ENCODE measurements at regions not wholly inside any gene's neighbourhood (a gene's known extent, or its start where the extent isn't known, plus 50 kb on each side); places are given as distances from the start of the nearest gene placed in this dataset.

DNA sequence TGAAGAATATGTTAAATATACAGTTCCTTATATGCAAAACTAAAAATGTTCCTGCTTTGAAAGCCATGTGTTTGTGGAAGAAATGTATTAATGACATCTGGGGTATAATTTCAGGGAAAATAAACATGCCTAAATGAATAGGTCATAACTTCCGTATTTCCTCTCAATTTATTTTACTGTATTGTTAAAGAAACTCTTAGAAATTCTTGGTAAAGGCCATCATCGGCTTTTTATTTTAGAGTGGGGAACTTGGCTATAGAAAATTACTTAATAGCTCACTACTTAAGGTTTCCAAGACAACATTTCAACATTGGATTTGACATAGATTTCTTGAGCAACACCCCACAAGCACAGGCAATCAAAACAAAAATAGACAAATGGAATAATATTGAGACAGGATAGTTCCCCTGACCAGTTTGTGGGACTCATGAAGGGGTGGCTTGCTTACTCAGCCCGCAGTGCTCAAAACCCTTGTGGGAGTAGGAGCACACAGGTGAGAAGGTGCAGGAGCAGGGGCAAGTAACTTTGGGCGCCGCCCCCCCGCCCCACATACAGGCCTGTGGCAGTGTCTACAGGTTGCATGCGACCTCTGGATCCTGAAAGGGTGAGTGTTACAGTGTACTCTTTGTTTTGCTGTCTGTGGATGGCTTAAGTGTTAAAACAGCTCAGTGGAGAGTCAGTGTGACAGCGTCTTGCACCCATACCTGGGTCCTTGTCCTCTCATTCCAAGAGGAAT lies 891.4 kb upstream of the C9orf72 start:
- TF ChIP-seq, protein P1, sequence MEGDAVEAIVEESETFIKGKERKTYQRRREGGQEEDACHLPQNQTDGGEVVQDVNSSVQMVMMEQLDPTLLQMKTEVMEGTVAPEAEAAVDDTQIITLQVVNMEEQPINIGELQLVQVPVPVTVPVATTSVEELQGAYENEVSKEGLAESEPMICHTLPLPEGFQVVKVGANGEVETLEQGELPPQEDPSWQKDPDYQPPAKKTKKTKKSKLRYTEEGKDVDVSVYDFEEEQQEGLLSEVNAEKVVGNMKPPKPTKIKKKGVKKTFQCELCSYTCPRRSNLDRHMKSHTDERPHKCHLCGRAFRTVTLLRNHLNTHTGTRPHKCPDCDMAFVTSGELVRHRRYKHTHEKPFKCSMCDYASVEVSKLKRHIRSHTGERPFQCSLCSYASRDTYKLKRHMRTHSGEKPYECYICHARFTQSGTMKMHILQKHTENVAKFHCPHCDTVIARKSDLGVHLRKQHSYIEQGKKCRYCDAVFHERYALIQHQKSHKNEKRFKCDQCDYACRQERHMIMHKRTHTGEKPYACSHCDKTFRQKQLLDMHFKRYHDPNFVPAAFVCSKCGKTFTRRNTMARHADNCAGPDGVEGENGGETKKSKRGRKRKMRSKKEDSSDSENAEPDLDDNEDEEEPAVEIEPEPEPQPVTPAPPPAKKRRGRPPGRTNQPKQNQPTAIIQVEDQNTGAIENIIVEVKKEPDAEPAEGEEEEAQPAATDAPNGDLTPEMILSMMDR (IDR thresholded peaks at IDR 0.05), result no peak
- TF ChIP-seq POLR2A (IDR thresholded peaks at IDR 0.05), result no peak

All from testis (tissue), 2 donors.